ENCODE measurements at regions not wholly inside any gene's neighbourhood (a gene's known extent, or its start where the extent isn't known, plus 50 kb on each side); places are given as distances from the start of the nearest gene placed in this dataset.

GRCh38 chrX:68588602-68589371 is 58.7 kb upstream of the STARD8 start:
- CTCF ChIA-PET, result no interaction called here
- no peaks in the 10 kb centered on the region; the same call in 1 of the 2 replicates for H3K9me3 ChIP-seq (ENCODE audit: insufficient read depth, low read depth)

GRCh38 chrX:68589372-68589753 is 58.1 kb upstream of the STARD8 start:
- no peak for TF ChIP-seq CTCF (conservative IDR thresholded peaks at IDR 0.05)
- no peak for TF ChIP-seq EZH2 (IDR thresholded peaks at IDR 0.05; ENCODE audit: low read depth)
- intact Hi-C loops (cut with micrococcal nuclease; ENCODE audit: unreplicated experiment), result no loop called here
- DNase-seq, result no peak
- no peaks in the 10 kb centered on the region for H3K9me2 ChIP-seq (ENCODE audit: insufficient read depth)
- no peaks in the 10 kb centered on the region for H4K20me1 ChIP-seq (ENCODE audit: insufficient read depth)
- peak overlapping the region; percentile 52; the same call in 1 of the 2 replicates for H2AFZ ChIP-seq
- peak overlapping the region; percentile 72 for H3K27ac ChIP-seq
- H3K4me1 ChIP-seq (replicated peaks; ENCODE audit: insufficient read depth), result peaks cover 16% of the 10 kb centered on the region
- ChIA-PET POLR2A (ENCODE audit: unreplicated experiment) (interaction anchor here (0.6 kb wide), 2 partner anchors 18 to 240 kb away, joined by 4 to 6 read pairs; partner anchors contain the start of gene EFNB1), CTCF (no interaction called here)
- H3K36me3 ChIP-seq (ENCODE audit: low read depth), result no peaks in the 10 kb centered on the region
- H3K9me3 ChIP-seq (ENCODE audit: insufficient read depth, low read depth), result no peaks in the 10 kb centered on the region; the same call in 1 of the 2 replicates
- BruUV-seq (replicated peaks), result no TSS peak
- H3K79me2 ChIP-seq (ENCODE audit: low read depth), result no peaks in the 10 kb centered on the region
- H3F3A ChIP-seq (ENCODE audit: insufficient read depth, low read depth), result 0 out of 2 replicates have a peak, but pooled peaks cover 3% of the 10 kb centered on the region
- no peak overlapping the region for H3K4me3 ChIP-seq
- no peaks in the 10 kb centered on the region for H3K27me3 ChIP-seq (ENCODE audit: insufficient read depth, low read depth)
- H3K4me2 ChIP-seq, result 0 out of 2 replicates have a peak overlapping the region, but pooled peaks have one; percentile 28

More at GRCh38 chrX:68588602-68589371, 58.7 kb upstream of the STARD8 start:
- 0 out of 2 replicates have a peak, but pooled peaks cover 3% of the 10 kb centered on the region for H3F3A ChIP-seq (ENCODE audit: insufficient read depth, low read depth)
- intact Hi-C loops (cut with micrococcal nuclease; ENCODE audit: unreplicated experiment), result no loop called here
- TSS peak; percentile 78 for BruUV-seq (replicated peaks)
- H3K36me3 ChIP-seq (ENCODE audit: low read depth), result no peaks in the 10 kb centered on the region
- no peak for TF ChIP-seq EZH2 (IDR thresholded peaks at IDR 0.05; ENCODE audit: low read depth)
- no peak for TF ChIP-seq CTCF (conservative IDR thresholded peaks at IDR 0.05)
- H3K27me3 ChIP-seq (ENCODE audit: insufficient read depth, low read depth), result no peaks in the 10 kb centered on the region
- POLR2A ChIA-PET (ENCODE audit: unreplicated experiment), result interaction anchor here (0.6 kb wide), 3 partner anchors 17 to 240 kb away, joined by 4 to 11 read pairs (median 6); partner anchors contain the start of gene EFNB1
- peak overlapping the region; percentile 28; the same call in 1 of the 2 replicates for H3K4me2 ChIP-seq
- H3K4me3 ChIP-seq, result no peak overlapping the region
- DNase-seq, result peak; percentile 44 to 47
- H3K4me1 ChIP-seq (replicated peaks; ENCODE audit: insufficient read depth), result peaks cover 22% of the 10 kb centered on the region
- peak overlapping the region; percentile 72 for H3K27ac ChIP-seq
- no peaks in the 10 kb centered on the region for H4K20me1 ChIP-seq (ENCODE audit: insufficient read depth)
- peak overlapping the region; percentile 52; the same call in 1 of the 2 replicates for H2AFZ ChIP-seq
- H3K9me2 ChIP-seq (ENCODE audit: insufficient read depth), result no peaks in the 10 kb centered on the region
- H3K79me2 ChIP-seq (ENCODE audit: low read depth), result no peaks in the 10 kb centered on the region

GRCh38 chrX:68594769-68595168 is 52.7 kb upstream of the STARD8 start:
- CTCF ChIA-PET, result no interaction called here
- BruUV-seq (replicated peaks), result no TSS peak
- H2AFZ ChIP-seq, result no peak overlapping the region
- intact Hi-C loops (cut with micrococcal nuclease; ENCODE audit: unreplicated experiment), result no loop called here
- H3K4me1 ChIP-seq (replicated peaks; ENCODE audit: insufficient read depth), result no peaks in the 10 kb centered on the region
- no peak overlapping the region for H3K27ac ChIP-seq
- H3K9me3 ChIP-seq (ENCODE audit: insufficient read depth, low read depth), result no peaks in the 10 kb centered on the region; the same call in 1 of the 2 replicates
- H3K4me2 ChIP-seq, result no peak overlapping the region
- DNase-seq, result no peak
- POLR2A ChIA-PET (ENCODE audit: unreplicated experiment), result no interaction called here
- H3F3A ChIP-seq (ENCODE audit: insufficient read depth, low read depth), result no peaks in the 10 kb centered on the region
- no peak for TF ChIP-seq EZH2 (IDR thresholded peaks at IDR 0.05; ENCODE audit: low read depth)
- TF ChIP-seq CTCF (conservative IDR thresholded peaks at IDR 0.05), result no peak
- H3K9me2 ChIP-seq (ENCODE audit: insufficient read depth), result no peaks in the 10 kb centered on the region
- no peaks in the 10 kb centered on the region for H3K36me3 ChIP-seq (ENCODE audit: low read depth)
- H3K4me3 ChIP-seq, result no peak overlapping the region
- H4K20me1 ChIP-seq (ENCODE audit: insufficient read depth), result no peaks in the 10 kb centered on the region
- no peaks in the 10 kb centered on the region for H3K79me2 ChIP-seq (ENCODE audit: low read depth)
- no peaks in the 10 kb centered on the region for H3K27me3 ChIP-seq (ENCODE audit: insufficient read depth, low read depth)
